ENCODE measurements at regions not wholly inside any gene's neighbourhood (a gene's known extent, or its start where the extent isn't known, plus 50 kb on each side); places are given as distances from the start of the nearest gene placed in this dataset.

- H3K4me1 Mint-ChIP-seq (ENCODE audit: low read depth), result no peaks in the 10 kb centered on the region
These were observed 84.4 kb upstream of the SYPL1 start for GRCh38 chr7:106196460-106197021.

GRCh38 chr7:106193661-106194060 lies 81.5 kb upstream of the SYPL1 start:
- Mint-ChIP-seq H3K27me3 (ENCODE audit: insufficient read depth) (peaks cover 30% of the 10 kb centered on the region), H3K4me3 (no peak overlapping the region), H3K4me1 (ENCODE audit: low read depth) (no peaks in the 10 kb centered on the region), H3K36me3 (ENCODE audit: low read depth) (no peaks in the 10 kb centered on the region), H3K27ac (no peak overlapping the region), H3K9me3 (no peaks in the 10 kb centered on the region)
- TF ChIP-seq CTCF (IDR thresholded peaks at IDR 0.05), result no peak
- no peak for DNase-seq

More at GRCh38 chr7:106196460-106197021, 84.4 kb upstream of the SYPL1 start:
- H3K27me3 Mint-ChIP-seq (ENCODE audit: insufficient read depth), result peaks cover 24% of the 10 kb centered on the region
- no peaks in the 10 kb centered on the region for H3K36me3 Mint-ChIP-seq (ENCODE audit: low read depth)
- no peak for TF ChIP-seq CTCF (IDR thresholded peaks at IDR 0.05)
- H3K9me3 Mint-ChIP-seq, result no peaks in the 10 kb centered on the region
- no peak overlapping the region for H3K27ac Mint-ChIP-seq
- DNase-seq, result no peak
- H3K4me3 Mint-ChIP-seq, result no peak overlapping the region

- Mint-ChIP-seq H3K4me1 (ENCODE audit: low read depth) (no peaks in the 10 kb centered on the region), H3K27me3 (ENCODE audit: insufficient read depth) (peaks cover 30% of the 10 kb centered on the region), H3K36me3 (ENCODE audit: low read depth) (no peaks in the 10 kb centered on the region; the same call in 1 of the 2 replicates), H3K9me3 (no peaks in the 10 kb centered on the region), H3K27ac (no peak overlapping the region), H3K4me3 (no peak overlapping the region)
- DNase-seq, result no peak
- TF ChIP-seq CTCF (IDR thresholded peaks at IDR 0.05), result no peak
These were observed 78.6 kb upstream of the SYPL1 start for GRCh38 chr7:106190589-106191330.

GRCh38 chr7:106187613-106188350 lies 75.7 kb upstream of the SYPL1 start:
- H3K9me3 Mint-ChIP-seq, result no peaks in the 10 kb centered on the region
- no peaks in the 10 kb centered on the region for H3K4me1 Mint-ChIP-seq (ENCODE audit: low read depth)
- no peak for TF ChIP-seq CTCF (IDR thresholded peaks at IDR 0.05)
- H3K27ac Mint-ChIP-seq, result no peak overlapping the region
- H3K27me3 Mint-ChIP-seq (ENCODE audit: insufficient read depth), result peaks cover 11% of the 10 kb centered on the region; the same call in 1 of the 2 replicates
- H3K4me3 Mint-ChIP-seq, result no peak overlapping the region
- H3K36me3 Mint-ChIP-seq (ENCODE audit: low read depth), result no peaks in the 10 kb centered on the region; the same call in 1 of the 2 replicates
- no peak for DNase-seq

- Mint-ChIP-seq H3K4me1 (ENCODE audit: low read depth) (no peaks in the 10 kb centered on the region), H3K36me3 (ENCODE audit: low read depth) (no peaks in the 10 kb centered on the region; the same call in 1 of the 2 replicates), H3K27me3 (ENCODE audit: insufficient read depth) (peaks cover 7% of the 10 kb centered on the region; the same call in 1 of the 2 replicates), H3K27ac (no peak overlapping the region), H3K9me3 (no peaks in the 10 kb centered on the region), H3K4me3 (no peak overlapping the region)
- no peak for DNase-seq
- no peak for TF ChIP-seq CTCF (IDR thresholded peaks at IDR 0.05)
These were observed 73.6 kb upstream of the SYPL1 start for GRCh38 chr7:106185719-106186118.
